HCT116 (cell line): ENCODE measurements at regions not wholly inside any gene's neighbourhood (a gene's known extent, or its start where the extent isn't known, plus 50 kb on each side); places are given as distances from the start of the nearest gene placed in this dataset.
A peak's percentile ranks its signal among the peaks of the same experiment; 100 is the strongest.

Source experiments
- ATAC-seq: fragments of 200-7000 bp; cut with Tn5 transposase; 2 replicates; pipeline ENCODE4 v1.9.1; 2020; ENCODE audit warnings: mild to moderate bottlenecking, moderate library complexity
- BruUV-seq: library from RNA; stranded (reverse); fragments of 400-500 nt; replicated peaks from 2 replicates; lab custom pipeline; 2021; lab: Mats Ljungman, UMichigan
- CTCF ChIA-PET: fragments of 300-600 bp; sonication (Branson Sonifier 250); formaldehyde crosslinking; loops from one replicate; lab custom pipeline; 2021; ENCODE audit warnings: antibody characterized with exemption; lab: Charles Lee
- POLR2A ChIA-PET: fragments of 300-600, 350-600 bp; sonication (Branson Sonifier 250); formaldehyde crosslinking; loops from one replicate; lab custom pipeline; 2021; ENCODE audit warnings: antibody characterized with exemption; lab: Charles Lee
- RAD21 ChIA-PET, 2 experiments: fragments of 300-600 bp; sonication (Branson Sonifier 250); formaldehyde crosslinking; loops; one replicate each; lab custom pipeline; 2023; ENCODE audit warnings: low total read pairs in 2 of 2; ENCODE audit not compliant: uncharacterized antibody in 2 of 2, unreplicated experiment in 2 of 2, low non-redundant PET in 1 of 2; lab: Charles Lee
- DNase-seq: peaks from one replicate; pipeline ENCODE4 v3.0.0-alpha.2; 2010; ENCODE audit warnings: low read depth, low spot score
- H2AFZ ChIP-seq: fragments of 200-600 bp; shearing (Covaris generic), sonication (generic); 2 replicates; pipeline ENCODE4 v1.6.1; 2017; ENCODE audit warnings: low read depth, mixed run types, mixed read lengths, antibody characterized with exemption, low read length; ENCODE audit not compliant: poor library complexity, severe bottlenecking
- H3K27ac ChIP-seq: 2 replicates; pipeline ENCODE4 v1.5.1; 2012; ENCODE audit warnings: low read depth, low read length
- H3K27me3 ChIP-seq: fragments of 200-600 bp; sonication (generic); 2 replicates; pipeline ENCODE4 v1.6.1; 2016; ENCODE audit warnings: mixed run types, low read length, mixed read lengths; ENCODE audit not compliant: insufficient read depth
- H3K36me3 ChIP-seq, 2 experiments: fragments of 200-500 bp in 1 of 2; fragments of 200-600 bp in 1 of 2; sonication (Bioruptor generic) in 1 of 2; sonication (generic) in 1 of 2; 2 replicates each; pipeline versions ENCODE4 v1.5.1 to v1.6.1; 2014 to 2016; ENCODE audit warnings: low read length in 2 of 2, inconsistent platforms in 1 of 2, mixed read lengths in 1 of 2, mixed run types in 1 of 2; ENCODE audit not compliant: insufficient read depth in 2 of 2, control insufficient read depth in 1 of 2
- H3K4me1 ChIP-seq, 2 experiments: fragments of 200-600 bp in 1 of 2; sonication (generic) in 1 of 2; 2 replicates each; pipeline versions ENCODE4 v1.5.1 to v1.6.1; 2012 to 2017; ENCODE audit warnings: low read length in 2 of 2, inconsistent platforms in 1 of 2, mild to moderate bottlenecking in 1 of 2, mixed read lengths in 1 of 2, mixed run types in 1 of 2, moderate library complexity in 1 of 2; ENCODE audit not compliant: insufficient read depth in 2 of 2, control insufficient read depth in 1 of 2
- H3K4me2 ChIP-seq: fragments of 200-600 bp; sonication (generic); 2 replicates; pipeline ENCODE4 v1.6.1; 2017; ENCODE audit warnings: mixed run types, low read length, mixed read lengths
- H3K4me3 ChIP-seq, 2 experiments: fragments of 200-600 bp in 1 of 2; sonication (generic) in 1 of 2; replicated peaks in 1 of 2; 2 replicates each; pipeline ENCODE4 v1.5.1; 2011 to 2016; ENCODE audit warnings: low read length in 2 of 2, control low read depth in 1 of 2, low read depth in 1 of 2, mild to moderate bottlenecking in 1 of 2, mixed read lengths in 1 of 2, mixed run types in 1 of 2
- H3K79me2 ChIP-seq: fragments of 200-600 bp; sonication (generic); 2 replicates; pipeline ENCODE4 v1.6.1; 2017; ENCODE audit warnings: mild to moderate bottlenecking, mixed run types, low read length, moderate library complexity, mixed read lengths; ENCODE audit not compliant: insufficient read depth
- H3K9ac ChIP-seq: fragments of 200-600 bp; sonication (generic); 2 replicates; pipeline ENCODE4 v1.6.1; 2016; ENCODE audit warnings: low read length, mixed read lengths
- H3K9me2 ChIP-seq: fragments of 200-600 bp; sonication (generic), shearing (Covaris generic); 2 replicates; pipeline ENCODE4 v1.6.1; 2017; ENCODE audit warnings: mixed run types, mild to moderate bottlenecking, moderate library complexity; ENCODE audit not compliant: insufficient read depth
- H3K9me3 ChIP-seq, 2 experiments: fragments of 200-500 bp in 1 of 2; fragments of 200-600 bp in 1 of 2; sonication (Bioruptor generic) in 1 of 2; sonication (generic) in 1 of 2; 2 replicates each; pipeline ENCODE4 v1.6.1; 2014 to 2017; ENCODE audit warnings: low read length in 2 of 2, mixed read lengths in 2 of 2, inconsistent platforms in 1 of 2, low read depth in 1 of 2, mild to moderate bottlenecking in 1 of 2, mixed run types in 1 of 2, moderate library complexity in 1 of 2; ENCODE audit not compliant: control insufficient read depth in 1 of 2, insufficient read depth in 1 of 2
- H4K20me1 ChIP-seq: fragments of 200-600 bp; sonication (generic), shearing (Covaris generic); 2 replicates; pipeline ENCODE4 v1.6.1; 2017; ENCODE audit warnings: mixed run types, mild to moderate bottlenecking, moderate library complexity; ENCODE audit not compliant: insufficient read depth
- ATF3 ChIP-seq: IDR thresholded peaks from 2 replicates; pipeline ENCODE4 v1.6.1; 2012
- CBX3 ChIP-seq: IDR thresholded peaks from 2 replicates; pipeline ENCODE4 v1.6.1; 2012; ENCODE audit warnings: low read depth
- CEBPB ChIP-seq: IDR thresholded peaks from 2 replicates; pipeline ENCODE4 v1.6.1; 2012; ENCODE audit warnings: low read depth
- EGR1 ChIP-seq: IDR thresholded peaks from 2 replicates; pipeline ENCODE4 v1.6.1; 2012; ENCODE audit warnings: low read depth
- ELF1 ChIP-seq: IDR thresholded peaks from 2 replicates; pipeline ENCODE4 v1.6.1; 2012; ENCODE audit warnings: low read depth, borderline replicate concordance
- EZH2 ChIP-seq: fragments of 200-600 bp; sonication (generic); IDR thresholded peaks from 2 replicates; pipeline ENCODE4 v1.6.1; 2017; ENCODE audit warnings: antibody characterized with exemption, mixed run types
- FOSL1 ChIP-seq: IDR thresholded peaks from 2 replicates; pipeline ENCODE4 v1.6.1; 2012; ENCODE audit warnings: low read depth
- JUND ChIP-seq: IDR thresholded peaks from 2 replicates; pipeline ENCODE4 v1.6.1; 2012
- MAX ChIP-seq: IDR thresholded peaks from 2 replicates; pipeline ENCODE4 v1.6.1; 2012
- POLR2AphosphoS5 ChIP-seq: IDR thresholded peaks from 2 replicates; pipeline ENCODE4 v1.6.1; 2011; ENCODE audit warnings: mild to moderate bottlenecking, low read depth, low read length, moderate library complexity
- RAD21 ChIP-seq: IDR thresholded peaks from 2 replicates; pipeline ENCODE4 v1.6.1; 2012; ENCODE audit warnings: low read depth, mild to moderate bottlenecking
- SIN3A ChIP-seq: IDR thresholded peaks from 2 replicates; pipeline ENCODE4 v1.6.1; 2012; ENCODE audit warnings: low read depth
- SP1 ChIP-seq: IDR thresholded peaks from 2 replicates; pipeline ENCODE4 v1.6.1; 2012; ENCODE audit warnings: low read depth
- intact Hi-C: fragments of 100-400 bp; cut with micrococcal nuclease; formaldehyde crosslinking; loops from 2 replicates; pipeline ENCODE4 v1.10.0; 2022
- TF ChIP-seq, protein P1 (sequence below): IDR thresholded peaks from 2 replicates; pipeline ENCODE4 v1.6.1; 2012; ENCODE audit warnings: low read depth
- TF ChIP-seq, protein P2 (sequence below), 3 experiments: fragments of 200-600 bp in 1 of 3; sonication (generic) in 1 of 3; IDR thresholded peaks in 2 of 3; conservative IDR thresholded peaks in 1 of 3; 2 replicates each; pipeline ENCODE4 v1.5.1; 2012 to 2017; ENCODE audit warnings: low read depth in 2 of 3, low read length in 2 of 3, antibody characterized with exemption in 1 of 3, borderline replicate concordance in 1 of 3, control low read depth in 1 of 3, mild to moderate bottlenecking in 1 of 3, mixed read lengths in 1 of 3, mixed run types in 1 of 3, moderate library complexity in 1 of 3; ENCODE audit not compliant: insufficient read depth in 1 of 3

DNA sequence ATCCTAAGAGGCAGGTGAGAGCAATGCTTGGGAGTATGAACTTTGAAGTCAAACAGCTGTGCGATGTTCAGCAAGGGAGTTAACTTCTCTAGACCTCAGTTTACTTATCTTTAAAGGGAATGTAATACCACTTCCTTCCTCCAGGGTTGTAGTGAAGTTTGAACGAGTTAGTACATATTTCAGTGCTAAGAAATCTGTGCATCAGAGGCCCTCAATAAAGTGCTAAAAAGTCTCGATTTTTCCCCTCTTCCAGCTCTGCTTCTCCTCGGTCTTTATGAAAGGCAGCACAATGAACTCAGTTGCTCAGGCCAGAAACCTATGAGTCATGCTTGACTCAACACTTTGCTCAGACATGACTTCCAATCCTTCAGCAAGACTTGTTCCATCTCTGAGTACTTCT is 418.9 kb downstream of the MDFIC start:
- DNase-seq, result peak; percentile 47
- Histone ChIP-seq H3K4me3 (no peak overlapping the region), H3K27me3 (no peaks in the 10 kb centered on the region)
- TF ChIP-seq JUND, result peak; percentile 40; the same call in 1 of the 2 replicates
- no peak for TF ChIP-seq POLR2AphosphoS5
- TF ChIP-seq ELF1, result no peak
- no peak for TF ChIP-seq ATF3
- TF ChIP-seq EGR1, result no peak
- TF ChIP-seq RAD21, result no peak
- TF ChIP-seq, protein P1, sequence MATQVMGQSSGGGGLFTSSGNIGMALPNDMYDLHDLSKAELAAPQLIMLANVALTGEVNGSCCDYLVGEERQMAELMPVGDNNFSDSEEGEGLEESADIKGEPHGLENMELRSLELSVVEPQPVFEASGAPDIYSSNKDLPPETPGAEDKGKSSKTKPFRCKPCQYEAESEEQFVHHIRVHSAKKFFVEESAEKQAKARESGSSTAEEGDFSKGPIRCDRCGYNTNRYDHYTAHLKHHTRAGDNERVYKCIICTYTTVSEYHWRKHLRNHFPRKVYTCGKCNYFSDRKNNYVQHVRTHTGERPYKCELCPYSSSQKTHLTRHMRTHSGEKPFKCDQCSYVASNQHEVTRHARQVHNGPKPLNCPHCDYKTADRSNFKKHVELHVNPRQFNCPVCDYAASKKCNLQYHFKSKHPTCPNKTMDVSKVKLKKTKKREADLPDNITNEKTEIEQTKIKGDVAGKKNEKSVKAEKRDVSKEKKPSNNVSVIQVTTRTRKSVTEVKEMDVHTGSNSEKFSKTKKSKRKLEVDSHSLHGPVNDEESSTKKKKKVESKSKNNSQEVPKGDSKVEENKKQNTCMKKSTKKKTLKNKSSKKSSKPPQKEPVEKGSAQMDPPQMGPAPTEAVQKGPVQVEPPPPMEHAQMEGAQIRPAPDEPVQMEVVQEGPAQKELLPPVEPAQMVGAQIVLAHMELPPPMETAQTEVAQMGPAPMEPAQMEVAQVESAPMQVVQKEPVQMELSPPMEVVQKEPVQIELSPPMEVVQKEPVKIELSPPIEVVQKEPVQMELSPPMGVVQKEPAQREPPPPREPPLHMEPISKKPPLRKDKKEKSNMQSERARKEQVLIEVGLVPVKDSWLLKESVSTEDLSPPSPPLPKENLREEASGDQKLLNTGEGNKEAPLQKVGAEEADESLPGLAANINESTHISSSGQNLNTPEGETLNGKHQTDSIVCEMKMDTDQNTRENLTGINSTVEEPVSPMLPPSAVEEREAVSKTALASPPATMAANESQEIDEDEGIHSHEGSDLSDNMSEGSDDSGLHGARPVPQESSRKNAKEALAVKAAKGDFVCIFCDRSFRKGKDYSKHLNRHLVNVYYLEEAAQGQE, result no peak
- TF ChIP-seq, protein P2, sequence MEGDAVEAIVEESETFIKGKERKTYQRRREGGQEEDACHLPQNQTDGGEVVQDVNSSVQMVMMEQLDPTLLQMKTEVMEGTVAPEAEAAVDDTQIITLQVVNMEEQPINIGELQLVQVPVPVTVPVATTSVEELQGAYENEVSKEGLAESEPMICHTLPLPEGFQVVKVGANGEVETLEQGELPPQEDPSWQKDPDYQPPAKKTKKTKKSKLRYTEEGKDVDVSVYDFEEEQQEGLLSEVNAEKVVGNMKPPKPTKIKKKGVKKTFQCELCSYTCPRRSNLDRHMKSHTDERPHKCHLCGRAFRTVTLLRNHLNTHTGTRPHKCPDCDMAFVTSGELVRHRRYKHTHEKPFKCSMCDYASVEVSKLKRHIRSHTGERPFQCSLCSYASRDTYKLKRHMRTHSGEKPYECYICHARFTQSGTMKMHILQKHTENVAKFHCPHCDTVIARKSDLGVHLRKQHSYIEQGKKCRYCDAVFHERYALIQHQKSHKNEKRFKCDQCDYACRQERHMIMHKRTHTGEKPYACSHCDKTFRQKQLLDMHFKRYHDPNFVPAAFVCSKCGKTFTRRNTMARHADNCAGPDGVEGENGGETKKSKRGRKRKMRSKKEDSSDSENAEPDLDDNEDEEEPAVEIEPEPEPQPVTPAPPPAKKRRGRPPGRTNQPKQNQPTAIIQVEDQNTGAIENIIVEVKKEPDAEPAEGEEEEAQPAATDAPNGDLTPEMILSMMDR (IDR thresholded peaks at IDR 0.05 in 2 of 3, conservative IDR thresholded peaks at IDR 0.05 in 1 of 3; ENCODE audit: borderline replicate concordance in 1 of 3, insufficient read depth in 1 of 3, low read depth in 2 of 3, low read length in 2 of 3), result peak in 2 of 3 experiments; percentile 49 to 56; a peak in 4 of 6 replicates
- TF ChIP-seq CEBPB, result no peak
- TF ChIP-seq SP1, result peak; percentile 24
- no peak for TF ChIP-seq MAX
- TF ChIP-seq CBX3, result peak; percentile 75; the same call in 1 of the 2 replicates
- no peak for TF ChIP-seq SIN3A
- no peak for TF ChIP-seq EZH2
- peak; percentile 80 for TF ChIP-seq FOSL1
- TF ChIP-seq, all 23 proteins: peak for 5
- CTCF ChIA-PET, result interaction anchor here (1.6 kb wide), 1 partner anchor 12 kb away, joined by 5 read pairs; no protein-coding TSS in a partner anchor
- intact Hi-C loops, result no loop called here
- no peaks in the 10 kb centered on the region for H4K20me1 ChIP-seq
- peaks cover 0 to 9% of the 10 kb centered on the region in 2 experiments; a peak in 2 of 4 replicates for H3K4me1 ChIP-seq
- peak overlapping the region; percentile 43 for H3K4me2 ChIP-seq
- H2AFZ ChIP-seq, result peak overlapping the region; percentile 75
- H3K9me2 ChIP-seq, result no peaks in the 10 kb centered on the region
- RAD21 ChIA-PET, result no interaction called here
- H3K27ac ChIP-seq, result no peak overlapping the region
- no peak overlapping the region for H3K9ac ChIP-seq
- POLR2A ChIA-PET, result no interaction called here
- no TSS peak for BruUV-seq
- no peaks in the 10 kb centered on the region for H3K79me2 ChIP-seq
- no peaks in the 10 kb centered on the region for H3K9me3 ChIP-seq
- peak; percentile 73 for ATAC-seq
- no peaks in the 10 kb centered on the region for H3K36me3 ChIP-seq
